B cell (primary cell): ENCODE measurements at regions not wholly inside any gene's neighbourhood (a gene's known extent, or its start where the extent isn't known, plus 50 kb on each side); places are given as distances from the start of the nearest gene placed in this dataset.

Experiments
- ATAC-seq: fragments of 200-7000 bp; cut with Tn5 transposase; one replicate; pipeline ENCODE4 v1.10.0; 2021; ENCODE audit warnings: low read depth, mild to moderate bottlenecking, moderate number of reproducible peaks, moderate library complexity
- CTCF ChIA-PET: fragments of 350-600 bp; sonication (Branson Sonifier 250); formaldehyde crosslinking; loops from one replicate; lab custom pipeline; 2021; ENCODE audit warnings: antibody characterized with exemption, inconsistent platforms; lab: Charles Lee
- POLR2A ChIA-PET: fragments of 350-600 bp; sonication (Branson Sonifier 250); formaldehyde crosslinking; loops from one replicate; lab custom pipeline; 2021; ENCODE audit warnings: antibody characterized with exemption; lab: Charles Lee
- DNase-seq: peaks from one replicate; pipeline ENCODE4 v3.0.0; 2013
- H2AFZ ChIP-seq: 2 replicates; pipeline ENCODE4 v1.6.1; 2012; ENCODE audit warnings: mild to moderate bottlenecking, low read depth, low read length; ENCODE audit not compliant: insufficient read depth, poor library complexity, severe bottlenecking
- H3K27ac ChIP-seq, 2 donors: 1 replicate in 1 of 2; 2 replicates in 1 of 2; pipeline ENCODE4 v1.5.1; 2012 to 2013; ENCODE audit warnings: low read length in 2 of 2, mild to moderate bottlenecking in 2 of 2, moderate library complexity in 1 of 2
- H3K27me3 ChIP-seq, 4 experiments: fragments of 200-600 bp in 1 of 4; sonication (generic) in 1 of 4; replicated peaks in 1 of 4; 1 replicate in 2 of 4; 2 replicates in 2 of 4; pipeline versions ENCODE4 v1.6.1 to v1.7.0; 2013 to 2016; ENCODE audit warnings: low read length in 3 of 4, mild to moderate bottlenecking in 2 of 4, mixed read lengths in 1 of 4, moderate library complexity in 1 of 4; ENCODE audit not compliant: insufficient read depth in 4 of 4, control insufficient read depth in 3 of 4; ENCODE audit errors: control extremely low read depth in 1 of 4
- H3K36me3 ChIP-seq, 2 experiments: replicated peaks in 1 of 2; 1 replicate in 1 of 2; 2 replicates in 1 of 2; pipeline versions ENCODE4 v1.6.1 to v1.7.1; 2013; ENCODE audit warnings: low read length in 1 of 2; ENCODE audit not compliant: insufficient read depth in 2 of 2, control insufficient read depth in 1 of 2; ENCODE audit errors: control extremely low read depth in 1 of 2, extremely low read depth in 1 of 2
- H3K4me1 ChIP-seq, 2 donors: fragments of 200-600 bp in 1 of 2; sonication (generic) in 1 of 2; 1 replicate in 1 of 2; 2 replicates in 1 of 2; pipeline versions ENCODE4 v1.5.1 to v1.6.1; 2013 to 2017; ENCODE audit warnings: low read length in 2 of 2; ENCODE audit not compliant: control insufficient read depth in 2 of 2, insufficient read depth in 2 of 2
- H3K4me2 ChIP-seq: replicated peaks from 2 replicates; pipeline ENCODE3; 2012; ENCODE audit warnings: mild to moderate bottlenecking, low read depth, low read length; ENCODE audit not compliant: poor library complexity, severe bottlenecking
- H3K4me3 ChIP-seq, 5 experiments: fragments of 200-600 bp in 1 of 5; sonication (generic) in 1 of 5; 1 replicate in 3 of 5; 2 replicates in 2 of 5; pipeline versions ENCODE4 v1.5.1 to v1.7.0; 2011 to 2016; ENCODE audit warnings: low read length in 4 of 5, mild to moderate bottlenecking in 4 of 5, low read depth in 2 of 5, control low read depth in 1 of 5, moderate library complexity in 1 of 5; ENCODE audit not compliant: insufficient read depth in 1 of 5; ENCODE audit errors: control extremely low read depth in 1 of 5, extremely low read depth in 1 of 5
- H3K79me2 ChIP-seq: fragments of 200-600 bp; sonication (generic); one replicate; pipeline ENCODE4 v1.6.0; 2016; ENCODE audit warnings: low read length; ENCODE audit not compliant: control insufficient read depth, insufficient read depth
- H3K9ac ChIP-seq: fragments of 200-600 bp; sonication (generic); 2 replicates; pipeline ENCODE4 v1.6.1; 2017; ENCODE audit warnings: mild to moderate bottlenecking, low read length, moderate library complexity
- H3K9me3 ChIP-seq, 3 donors: one replicate each; pipeline versions ENCODE4 v1.6.1 to v1.7.1; 2013; ENCODE audit warnings: low read length in 2 of 3; ENCODE audit not compliant: control insufficient read depth in 2 of 3, insufficient read depth in 1 of 3; ENCODE audit errors: control extremely low read depth in 1 of 3
- H4K20me1 ChIP-seq: 2 replicates; pipeline ENCODE4 v1.6.0; 2012; ENCODE audit warnings: mild to moderate bottlenecking, low read length; ENCODE audit not compliant: insufficient read depth, control insufficient read depth, poor library complexity, severe bottlenecking
- H3K27ac Mint-ChIP-seq: one replicate; pipeline ENCODE4 v1.8.0; 2021; ENCODE audit warnings: mixed read lengths
- H3K27me3 Mint-ChIP-seq: one replicate; pipeline ENCODE4 v1.8.0; 2021; ENCODE audit warnings: mixed read lengths
- H3K4me1 Mint-ChIP-seq: one replicate; pipeline ENCODE4 v1.8.0; 2021; ENCODE audit warnings: mixed read lengths
- H3K4me3 Mint-ChIP-seq: one replicate; pipeline ENCODE4 v1.8.0; 2021; ENCODE audit warnings: mixed read lengths
- H3K9me3 Mint-ChIP-seq: one replicate; pipeline ENCODE4 v1.8.0; 2022; ENCODE audit warnings: mixed read lengths; ENCODE audit not compliant: insufficient read depth
- EZH2 ChIP-seq: IDR thresholded peaks from 2 replicates; pipeline ENCODE4 v1.6.1; 2012; ENCODE audit warnings: borderline replicate concordance, low read depth, mild to moderate bottlenecking, moderate library complexity, low read length; ENCODE audit not compliant: insufficient read depth, poor library complexity, severe bottlenecking
- WGBS: methylation state at CpG from one replicate; pipeline ENCODE4 v1.1.5; 2013; ENCODE audit warnings: missing lambda C conversion rate; ENCODE audit not compliant: insufficient coverage; 5-methylcytosine and 5-hydroxymethylcytosine counted together
- intact Hi-C: fragments of 100-400 bp; cut with micrococcal nuclease; formaldehyde crosslinking; loops from one replicate; pipeline ENCODE4 v1.10.0; 2022
- TF ChIP-seq, protein P1 (sequence below): fragments of 200-600 bp; IDR thresholded peaks from one replicate; pipeline ENCODE4 v1.8.0; 2022; ENCODE audit warnings: antibody characterized with exemption, mild to moderate bottlenecking

DNA sequence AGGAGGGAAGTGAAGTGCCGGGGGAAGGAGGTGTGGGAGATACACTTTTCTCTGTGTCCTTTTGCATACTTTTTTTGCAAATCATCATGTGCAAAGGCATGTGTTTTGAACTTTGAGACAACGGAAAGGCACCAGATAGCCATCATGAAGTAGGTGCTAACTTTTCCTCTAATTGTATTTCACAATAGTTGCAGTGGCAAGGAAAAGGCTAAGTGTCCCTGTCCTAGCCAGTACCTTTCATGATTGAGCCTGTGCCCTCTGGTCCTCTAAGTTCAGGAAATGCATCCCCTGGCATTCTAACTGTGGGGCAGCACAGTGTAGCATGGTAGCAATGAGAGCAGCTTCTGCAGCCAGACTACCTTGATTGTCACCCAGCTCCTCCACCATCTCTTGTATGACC is 186.2 kb downstream of the ADSS2 start:
- Histone ChIP-seq H3K27me3 (no peaks in the 10 kb centered on the region), H3K4me3 (no peak overlapping the region), H3K4me1 (no peaks in the 10 kb centered on the region), H3K79me2 (no peaks in the 10 kb centered on the region), H4K20me1 (no peaks in the 10 kb centered on the region), H2AFZ (no peak overlapping the region), H3K4me2 (no peak overlapping the region), H3K9me3 (peaks cover 0 to 6% (median 3%) of the 10 kb centered on the region in 3 donors), H3K36me3 (no peaks in the 10 kb centered on the region), H3K9ac (no peak overlapping the region), H3K27ac (no peak overlapping the region)
- H3K27ac Mint-ChIP-seq: no peak overlapping the region
- no peaks in the 10 kb centered on the region for H3K4me1 Mint-ChIP-seq
- peaks cover 2% of the 10 kb centered on the region for H3K9me3 Mint-ChIP-seq
- ChIA-PET CTCF (interaction anchor here (1.4 kb wide), 1 partner anchor 9 kb away, joined by 3 read pairs; no protein-coding TSS in a partner anchor), POLR2A (no interaction called here)
- intact Hi-C loops: no loop called here
- DNase-seq (no peak), ATAC-seq (no peak)
- WGBS: 100% methylated on average over 1 of the region's 2 CpGs
- no peak overlapping the region for H3K4me3 Mint-ChIP-seq
- no peak for TF ChIP-seq EZH2
- TF ChIP-seq, protein P1, sequence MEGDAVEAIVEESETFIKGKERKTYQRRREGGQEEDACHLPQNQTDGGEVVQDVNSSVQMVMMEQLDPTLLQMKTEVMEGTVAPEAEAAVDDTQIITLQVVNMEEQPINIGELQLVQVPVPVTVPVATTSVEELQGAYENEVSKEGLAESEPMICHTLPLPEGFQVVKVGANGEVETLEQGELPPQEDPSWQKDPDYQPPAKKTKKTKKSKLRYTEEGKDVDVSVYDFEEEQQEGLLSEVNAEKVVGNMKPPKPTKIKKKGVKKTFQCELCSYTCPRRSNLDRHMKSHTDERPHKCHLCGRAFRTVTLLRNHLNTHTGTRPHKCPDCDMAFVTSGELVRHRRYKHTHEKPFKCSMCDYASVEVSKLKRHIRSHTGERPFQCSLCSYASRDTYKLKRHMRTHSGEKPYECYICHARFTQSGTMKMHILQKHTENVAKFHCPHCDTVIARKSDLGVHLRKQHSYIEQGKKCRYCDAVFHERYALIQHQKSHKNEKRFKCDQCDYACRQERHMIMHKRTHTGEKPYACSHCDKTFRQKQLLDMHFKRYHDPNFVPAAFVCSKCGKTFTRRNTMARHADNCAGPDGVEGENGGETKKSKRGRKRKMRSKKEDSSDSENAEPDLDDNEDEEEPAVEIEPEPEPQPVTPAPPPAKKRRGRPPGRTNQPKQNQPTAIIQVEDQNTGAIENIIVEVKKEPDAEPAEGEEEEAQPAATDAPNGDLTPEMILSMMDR: no peak
- no peaks in the 10 kb centered on the region for H3K27me3 Mint-ChIP-seq

DNA sequence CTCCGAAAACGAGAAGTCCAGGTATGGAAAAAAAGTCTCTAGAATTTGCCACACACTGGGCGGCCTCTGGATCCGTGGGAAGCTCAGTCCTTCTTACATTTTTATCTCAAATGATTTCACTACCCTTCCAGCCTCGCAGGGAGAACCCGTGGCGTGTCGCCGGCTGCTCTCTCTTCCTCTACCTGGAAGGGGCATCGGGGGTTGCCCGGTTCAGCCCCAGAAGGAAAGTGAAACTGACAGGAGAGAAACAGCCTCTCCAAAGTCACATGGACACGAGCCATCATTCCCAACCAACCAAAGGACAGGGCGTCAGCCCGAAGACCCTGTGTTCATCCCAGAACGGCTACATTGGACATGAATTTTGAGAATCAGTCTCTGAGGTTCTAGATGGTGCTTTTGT is 182.5 kb downstream of the ADSS2 start:
- TF ChIP-seq, protein P1: no peak
- TF ChIP-seq EZH2: no peak
- intact Hi-C loops: no loop called here

More for the DNA sequence above, 182.5 kb downstream of the ADSS2 start:
- POLR2A ChIA-PET: interaction anchor here (0.7 to 1.0 kb wide), 2 partner anchors 221 to 859 kb away, joined by 6 to 10 read pairs; no protein-coding TSS in a partner anchor
- H3K4me3 ChIP-seq: no peak overlapping the region
- no peaks in the 10 kb centered on the region for H3K27me3 Mint-ChIP-seq
- no peaks in the 10 kb centered on the region for H3K27me3 ChIP-seq
- H3K4me1 ChIP-seq: peaks cover 7 to 10% of the 10 kb centered on the region in 2 donors
- no peak for ATAC-seq
- no peak overlapping the region for H3K9ac ChIP-seq
- H4K20me1 ChIP-seq: no peaks in the 10 kb centered on the region
- no peak overlapping the region for H2AFZ ChIP-seq
- H3K36me3 ChIP-seq: no peaks in the 10 kb centered on the region
- peaks cover 0 to 9% (median 7%) of the 10 kb centered on the region in 3 donors for H3K9me3 ChIP-seq
- CTCF ChIA-PET: interaction anchor here (6.2 kb wide), 1 partner anchor 926 kb away, joined by 67 read pairs; no protein-coding TSS in a partner anchor
- 88% methylated on average over 11 of the region's 15 CpGs for WGBS
- H3K9me3 Mint-ChIP-seq: peaks cover 4% of the 10 kb centered on the region
- no peak overlapping the region for H3K4me3 Mint-ChIP-seq
- no peak overlapping the region for H3K4me2 ChIP-seq
- H3K4me1 Mint-ChIP-seq: peaks cover 15% of the 10 kb centered on the region
- H3K27ac Mint-ChIP-seq: no peak overlapping the region
- H3K27ac ChIP-seq: no peak overlapping the region
- no peaks in the 10 kb centered on the region for H3K79me2 ChIP-seq
- no peak for DNase-seq
